IPS DF 19.7 (cell line): ENCODE measurements at regions not wholly inside any gene's neighbourhood (a gene's known extent, or its start where the extent isn't known, plus 50 kb on each side); places are given as distances from the start of the nearest gene placed in this dataset.
"Not testable (repeated sequence)": the region's sequence is repeated elsewhere in the genome, so short reads cannot be mapped to it uniquely, and the experiment has no call there.

Experiments
- DNase-seq: peaks from one replicate; pipeline ENCODE4 v3.0.0-alpha.2; 2013; ENCODE audit warnings: low read depth, low spot score

GRCh38 chr2:87511195-87511778 lies 236.6 kb upstream of the PLGLB2 start:
- not testable (repeated sequence) for DNase-seq

DNA sequence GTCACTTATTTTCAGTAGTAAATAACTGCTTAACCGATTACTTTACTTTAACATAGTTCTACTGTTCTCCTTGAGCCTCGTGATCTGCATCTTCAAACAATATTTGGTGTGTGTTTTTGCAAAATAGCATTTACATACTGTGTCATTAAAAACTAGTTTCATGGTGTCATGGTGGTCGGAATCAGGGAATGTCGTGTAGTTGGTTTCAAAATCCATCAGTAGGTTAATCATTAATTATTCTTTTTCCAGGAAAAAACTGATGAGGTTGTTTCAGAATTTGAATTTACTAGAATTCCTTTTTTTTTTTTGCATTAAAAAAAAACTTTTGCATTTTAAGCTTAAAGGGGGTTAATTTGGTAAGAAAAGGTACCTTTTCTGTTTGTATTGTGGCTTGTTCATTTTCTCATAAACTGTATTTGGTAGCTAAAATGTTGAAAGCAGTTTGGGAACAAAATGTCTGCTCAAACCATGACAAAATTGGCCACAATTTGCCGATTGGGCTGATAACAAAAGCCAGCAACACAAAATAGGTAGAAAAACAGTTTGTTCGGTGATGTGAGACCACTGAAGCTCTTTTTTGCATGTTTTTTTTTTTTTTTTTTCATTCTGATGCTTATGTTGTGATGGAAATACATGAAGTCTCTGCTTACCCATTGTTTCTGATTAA lies 234.9 kb upstream of the PLGLB2 start:
- DNase-seq: not testable (repeated sequence)

DNA sequence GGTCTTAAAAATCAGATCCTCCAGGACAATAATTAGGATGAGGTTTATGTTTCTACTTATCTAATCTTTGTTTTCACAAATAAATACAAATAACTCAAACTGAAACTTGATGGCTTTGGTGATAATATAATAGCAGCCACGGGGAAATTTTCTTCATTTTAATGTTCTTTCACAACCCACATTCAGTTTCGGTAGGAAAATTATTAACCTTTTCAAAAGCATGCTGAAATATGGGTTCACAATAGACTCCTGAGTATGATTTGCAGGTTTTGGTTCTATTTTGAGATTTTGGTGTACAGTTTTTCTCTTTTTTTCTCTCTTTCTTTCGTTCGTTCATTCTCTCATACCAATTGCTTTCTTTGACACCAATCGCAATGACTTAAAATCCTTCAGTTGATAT lies 233.9 kb upstream of the PLGLB2 start:
- not testable (repeated sequence) for DNase-seq

DNA sequence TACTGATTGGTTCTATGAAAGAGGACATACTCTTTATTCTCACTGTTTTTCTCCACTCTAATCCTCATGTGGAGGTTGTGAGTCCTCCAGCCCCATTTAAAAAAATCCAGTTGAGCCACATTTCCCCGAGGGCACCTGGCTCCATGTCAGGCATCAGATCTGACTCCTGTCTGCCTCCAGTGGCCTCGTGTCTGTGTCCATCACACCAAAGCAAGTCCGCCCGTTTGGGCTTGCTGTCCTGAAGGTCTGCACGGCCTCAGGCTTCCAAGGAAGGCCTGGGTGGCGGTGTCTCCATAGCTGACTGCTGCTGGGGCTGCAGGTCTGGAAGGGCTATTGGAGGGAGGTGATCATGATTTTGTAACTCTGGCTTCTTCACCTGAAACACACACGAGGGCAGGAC lies 233.4 kb upstream of the PLGLB2 start:
- not testable (repeated sequence) for DNase-seq

- not testable (repeated sequence) for DNase-seq
Observed at GRCh38 chr2:87515226-87515625, 232.7 kb upstream of the PLGLB2 start.

GRCh38 chr2:87515875-87516274 lies 232.0 kb upstream of the PLGLB2 start:
- not testable (repeated sequence) for DNase-seq

DNA sequence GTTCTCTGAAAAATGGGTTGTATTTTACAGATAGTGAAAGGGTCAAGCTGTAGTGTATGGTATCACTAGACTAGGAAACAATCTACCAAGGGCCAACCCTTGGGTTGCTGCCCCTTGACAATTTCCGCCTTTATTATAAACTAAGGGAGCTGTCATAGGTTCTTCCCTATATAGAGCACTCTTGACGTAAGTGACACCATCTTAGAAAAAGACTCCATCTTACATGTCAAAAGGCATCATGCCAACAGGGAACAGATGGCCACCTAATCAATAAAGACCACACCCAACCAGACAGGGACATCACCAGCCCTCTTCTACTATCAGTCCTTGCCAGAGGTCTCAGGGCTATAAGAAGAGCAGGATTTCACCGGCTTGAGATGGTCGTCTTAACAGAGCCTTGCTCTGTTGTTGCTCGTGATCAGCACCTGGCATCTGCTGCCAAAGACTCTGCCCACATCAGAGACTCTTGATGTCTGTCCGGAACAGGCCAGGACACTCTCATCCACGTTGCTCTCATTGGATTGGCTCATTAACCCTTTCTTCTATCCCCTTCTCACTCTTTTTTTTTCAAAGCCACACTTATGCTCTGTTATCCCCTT lies 231.4 kb upstream of the PLGLB2 start:
- not testable (repeated sequence) for DNase-seq

DNA sequence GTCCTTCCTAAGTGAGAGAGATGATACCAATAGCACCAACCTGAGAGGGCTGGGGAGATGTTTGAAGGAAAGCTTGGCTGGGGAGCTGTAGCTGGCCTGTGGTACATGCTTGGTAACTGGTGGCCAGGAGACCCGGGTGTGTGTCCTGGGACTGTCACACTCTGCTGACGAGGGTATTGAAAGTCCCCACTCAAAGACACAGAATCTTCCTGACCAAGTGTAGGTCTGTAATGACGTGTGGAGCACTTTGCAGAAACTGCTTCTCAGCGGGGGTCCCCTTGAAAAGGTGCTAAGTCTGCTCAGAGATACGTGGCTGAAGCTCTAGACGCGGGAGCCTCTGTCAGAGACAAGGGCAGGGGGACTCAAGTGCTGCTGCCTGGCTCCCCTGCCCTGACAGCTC lies 230.4 kb upstream of the PLGLB2 start:
- not testable (repeated sequence) for DNase-seq

DNA sequence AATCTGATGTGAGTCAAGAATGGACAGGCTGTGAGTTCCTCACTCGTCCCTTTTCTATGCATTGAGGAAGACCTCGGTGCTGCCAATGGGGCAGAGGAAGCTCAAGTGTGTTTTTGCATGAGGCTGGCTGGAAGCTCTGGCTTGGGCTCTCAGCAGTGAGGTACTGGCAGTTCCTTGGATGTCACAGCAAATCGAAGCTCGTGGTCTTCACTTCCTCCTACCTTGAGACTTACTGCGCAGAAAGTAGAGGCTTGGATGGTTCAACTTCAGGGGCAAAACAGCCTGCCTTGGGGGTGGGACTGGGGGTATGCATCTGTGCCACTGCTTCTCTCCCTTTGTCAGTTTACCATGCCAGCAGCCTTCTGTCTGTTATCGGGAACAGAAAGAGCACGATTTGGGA lies 229.8 kb upstream of the PLGLB2 start:
- not testable (repeated sequence) for DNase-seq

GRCh38 chr2:87518547-87518946 lies 229.3 kb upstream of the PLGLB2 start:
- not testable (repeated sequence) for DNase-seq

- not testable (repeated sequence) for DNase-seq
Observed at GRCh38 chr2:87519158-87520011, 228.5 kb upstream of the PLGLB2 start.

DNA sequence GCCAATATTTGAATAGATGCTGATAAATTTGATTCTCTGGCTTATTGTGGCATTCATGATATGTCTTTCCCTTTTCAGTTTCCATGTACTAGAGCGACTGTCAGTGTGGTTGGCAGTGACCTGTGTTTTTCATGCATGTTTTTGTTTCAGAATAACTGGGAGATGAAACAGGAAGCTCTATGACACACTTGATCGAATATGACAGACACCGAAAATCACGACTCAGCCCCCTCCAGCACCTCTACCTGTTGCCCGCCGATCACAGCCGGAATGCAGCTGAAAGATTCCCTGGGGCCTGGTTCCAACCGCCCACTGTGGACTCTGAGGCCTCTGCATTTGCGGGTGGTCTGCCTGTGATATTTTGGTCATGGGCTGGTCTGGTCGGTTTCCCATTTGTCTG lies 226.8 kb upstream of the PLGLB2 start:
- DNase-seq: not testable (repeated sequence)

- not testable (repeated sequence) for DNase-seq
Observed at GRCh38 chr2:87521489-87521888, 226.4 kb upstream of the PLGLB2 start.

DNA sequence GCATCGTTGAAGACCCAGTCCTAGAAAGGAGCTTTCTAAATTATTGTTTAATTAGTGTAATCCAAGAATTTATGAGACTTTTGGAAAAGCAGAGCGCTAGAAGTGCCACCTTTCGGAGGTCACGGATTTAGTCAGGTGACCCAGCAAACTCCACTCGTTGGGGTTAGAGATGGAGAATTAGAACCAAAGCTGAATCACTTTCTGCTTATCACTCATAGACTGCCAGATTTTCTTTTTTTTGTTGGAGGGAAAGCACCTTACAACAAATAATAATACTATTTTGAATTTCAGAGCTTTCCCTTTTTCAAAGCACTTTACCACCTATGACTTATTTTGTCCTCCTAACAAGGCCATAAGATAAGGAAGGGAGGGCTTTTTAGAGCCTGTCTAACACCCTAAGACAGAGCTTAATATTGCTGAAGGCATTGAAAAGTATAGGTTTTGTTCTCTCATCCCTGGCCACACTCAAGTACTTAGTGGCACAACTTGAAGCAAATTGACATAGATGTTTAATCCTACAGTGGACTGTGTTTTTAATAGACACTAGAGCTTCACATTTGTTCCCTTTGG lies 223.2 kb upstream of the PLGLB2 start:
- DNase-seq: not testable (repeated sequence)

DNA sequence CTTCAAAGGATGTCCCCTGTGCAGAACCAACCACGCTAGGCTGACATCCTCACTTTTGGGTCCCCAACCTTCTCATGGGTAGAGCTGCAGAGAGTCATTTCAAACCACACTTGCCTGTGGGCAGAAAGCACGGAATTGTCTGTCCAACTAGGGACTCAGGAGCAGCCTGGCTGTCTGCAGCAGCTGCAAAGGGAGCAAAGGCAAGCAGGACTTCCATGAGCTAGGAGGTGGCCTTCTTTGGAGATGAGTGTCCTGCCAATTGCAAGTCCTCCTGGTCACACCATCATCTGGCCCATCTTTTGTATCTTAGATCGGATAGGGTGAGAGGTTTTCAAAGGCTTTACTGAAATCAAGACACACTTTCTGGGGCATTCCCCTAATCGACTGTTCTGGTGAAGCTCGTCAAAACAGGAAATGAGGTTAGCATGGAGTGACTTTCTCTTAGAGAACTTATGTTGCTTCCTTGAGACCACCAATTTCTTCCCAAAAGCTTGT lies 222.3 kb upstream of the PLGLB2 start:
- not testable (repeated sequence) for DNase-seq

DNA sequence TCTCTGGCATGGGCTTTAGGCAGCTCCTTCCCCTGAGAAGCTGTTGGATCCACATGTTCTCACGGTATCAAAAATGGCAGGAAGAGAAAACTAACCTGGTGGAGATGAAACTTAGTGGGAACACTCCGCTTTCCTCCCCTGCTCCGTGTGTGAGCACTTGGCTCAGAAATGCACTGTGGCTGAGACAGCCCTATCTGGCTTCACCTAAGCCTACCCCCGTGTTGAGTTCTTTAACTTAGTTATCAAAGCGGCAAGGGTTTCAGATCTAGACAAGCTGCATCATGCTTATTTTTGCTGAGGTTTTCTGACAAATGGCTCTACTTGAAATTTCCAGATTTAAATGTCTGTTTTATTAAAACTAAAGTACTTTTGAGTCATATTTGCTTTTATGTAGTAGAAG lies 221.6 kb upstream of the PLGLB2 start:
- not testable (repeated sequence) for DNase-seq

DNA sequence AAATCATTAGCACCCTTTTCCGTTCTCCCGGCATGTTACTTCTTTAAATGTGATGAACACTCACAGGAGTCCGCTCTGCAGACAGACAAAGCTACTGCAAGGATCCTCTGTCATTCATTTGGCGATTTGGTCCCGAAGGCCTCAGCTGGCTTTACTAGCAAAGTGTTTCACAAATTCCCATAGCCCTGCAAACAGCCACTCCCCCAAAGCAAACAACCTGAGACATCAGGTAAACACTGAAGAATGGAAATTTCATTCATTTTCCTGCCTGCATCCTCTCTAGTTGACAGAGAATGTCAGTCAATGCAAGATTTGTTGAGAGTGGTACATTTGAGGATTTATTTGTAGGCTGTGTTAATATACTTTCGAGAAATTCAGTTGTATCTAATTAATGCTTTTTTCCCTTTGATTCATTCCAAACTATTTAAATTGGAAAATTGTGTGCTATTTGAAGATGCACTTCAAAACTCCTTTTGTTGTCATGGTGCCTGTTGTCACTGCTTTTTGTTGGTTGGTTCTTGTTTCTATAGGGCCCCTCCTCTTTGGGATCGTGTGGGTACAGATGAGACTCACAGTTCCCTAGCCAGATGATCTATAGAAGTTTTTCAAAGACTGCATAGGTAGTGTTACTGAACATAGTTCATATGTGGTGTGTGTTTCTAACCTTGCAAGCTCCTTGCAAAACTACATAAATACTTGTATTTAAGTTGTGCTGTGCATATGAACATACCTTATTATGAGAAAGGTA lies 215.7 kb upstream of the PLGLB2 start:
- DNase-seq: not testable (repeated sequence)

DNA sequence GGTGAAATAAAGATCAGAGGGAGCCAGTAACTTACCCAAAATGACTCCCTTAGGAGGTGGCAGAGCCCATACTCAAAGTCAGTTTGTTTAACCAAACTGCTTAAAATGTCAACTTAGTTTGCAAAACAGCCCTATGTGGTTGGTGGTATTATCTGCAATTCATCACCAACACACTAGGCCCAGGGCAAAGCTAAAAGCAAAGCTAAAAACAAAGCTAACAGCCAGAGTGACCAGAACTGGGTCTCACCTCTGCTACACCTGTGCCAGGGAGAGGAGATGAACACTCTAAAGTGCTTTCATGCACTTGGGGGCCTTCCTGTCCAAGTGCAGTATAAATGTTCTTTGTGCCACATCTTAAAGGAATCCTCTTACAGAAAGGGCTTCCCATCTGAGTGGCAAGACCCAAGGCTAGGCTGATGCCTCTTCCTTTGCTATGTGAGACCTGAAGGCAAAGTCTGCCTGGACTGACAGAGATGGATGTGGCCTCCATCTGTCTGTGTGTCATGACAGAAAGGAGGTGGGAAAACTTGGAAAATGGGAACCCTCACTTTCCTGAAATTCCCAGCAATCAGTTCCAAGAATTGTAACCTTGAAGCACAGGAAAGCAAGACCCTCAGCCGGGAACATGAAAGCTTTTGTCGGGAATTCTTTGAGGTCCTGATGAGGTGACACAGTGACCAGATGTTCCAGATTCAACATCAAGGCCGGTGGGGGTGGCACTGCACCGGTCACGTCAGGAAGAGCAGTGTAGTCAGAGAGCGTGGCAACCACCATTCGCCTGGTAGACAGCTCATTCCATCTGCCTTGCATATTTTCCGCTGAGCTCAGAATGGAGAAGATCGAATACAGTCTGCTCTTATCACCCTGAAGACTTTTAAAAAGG lies 214.3 kb upstream of the PLGLB2 start:
- not testable (repeated sequence) for DNase-seq

- DNase-seq: not testable (repeated sequence)
Observed at GRCh38 chr2:87534273-87534889, 213.5 kb upstream of the PLGLB2 start.
